ENCODE measurements at regions not wholly inside any gene's neighbourhood (a gene's known extent, or its start where the extent isn't known, plus 50 kb on each side); places are given as distances from the start of the nearest gene placed in this dataset.

- H3K9me3 Mint-ChIP-seq = peaks cover 20% of the 10 kb centered on the region
- H3K4me1 Mint-ChIP-seq (ENCODE audit: low read depth in 2 of 2) = no peaks in the 10 kb centered on the region
- no peak overlapping the region for H3K4me3 Mint-ChIP-seq
- no peak for ATAC-seq
- H3K27ac Mint-ChIP-seq = no peak overlapping the region
- peaks cover 8% of the 10 kb centered on the region for H3K36me3 Mint-ChIP-seq
- H3K27me3 Mint-ChIP-seq = no peaks in the 10 kb centered on the region
- DNase-seq (ENCODE audit: low spot score) = no peak
Measured at GRCh38 chr11:105334025-105334714, 194.6 kb upstream of the CARD18 start.

- no peaks in the 10 kb centered on the region for H3K4me1 Mint-ChIP-seq (ENCODE audit: low read depth in 2 of 2)
- peaks cover 8% of the 10 kb centered on the region for H3K36me3 Mint-ChIP-seq
- H3K4me3 Mint-ChIP-seq = no peak overlapping the region
- peaks cover 18% of the 10 kb centered on the region for H3K9me3 Mint-ChIP-seq
- DNase-seq (ENCODE audit: low spot score) (no peak), ATAC-seq (no peak)
- no peaks in the 10 kb centered on the region for H3K27me3 Mint-ChIP-seq
- H3K27ac Mint-ChIP-seq = no peak overlapping the region
Measured at GRCh38 chr11:105333153-105333552, 193.6 kb upstream of the CARD18 start.

DNA sequence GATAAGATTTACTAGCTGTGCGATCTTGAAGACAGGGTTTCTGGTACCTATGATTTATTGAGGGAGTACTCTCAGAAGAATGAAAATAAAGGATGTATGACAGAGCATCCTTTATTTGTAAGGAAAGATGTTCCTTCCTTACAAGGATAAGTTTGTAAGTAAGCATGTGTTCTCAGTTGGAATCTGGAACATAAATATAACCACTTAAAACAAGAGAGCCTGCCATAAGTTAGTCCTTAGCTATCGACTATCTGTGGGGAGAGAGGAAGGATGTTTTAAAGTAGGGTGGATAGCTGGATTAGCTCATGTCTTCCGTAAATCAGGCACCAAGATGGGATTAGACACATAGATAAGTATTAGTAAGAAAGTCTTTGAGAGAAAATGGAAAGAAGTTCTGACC, 192.6 kb upstream of the CARD18 start:
- Mint-ChIP-seq H3K4me1 (ENCODE audit: low read depth in 2 of 2) (no peaks in the 10 kb centered on the region), H3K9me3 (peaks cover 15% of the 10 kb centered on the region), H3K36me3 (peaks cover 8% of the 10 kb centered on the region), H3K4me3 (no peak overlapping the region), H3K27ac (no peak overlapping the region), H3K27me3 (no peaks in the 10 kb centered on the region)
- no peak for ATAC-seq
- no peak for DNase-seq (ENCODE audit: low spot score)

DNA sequence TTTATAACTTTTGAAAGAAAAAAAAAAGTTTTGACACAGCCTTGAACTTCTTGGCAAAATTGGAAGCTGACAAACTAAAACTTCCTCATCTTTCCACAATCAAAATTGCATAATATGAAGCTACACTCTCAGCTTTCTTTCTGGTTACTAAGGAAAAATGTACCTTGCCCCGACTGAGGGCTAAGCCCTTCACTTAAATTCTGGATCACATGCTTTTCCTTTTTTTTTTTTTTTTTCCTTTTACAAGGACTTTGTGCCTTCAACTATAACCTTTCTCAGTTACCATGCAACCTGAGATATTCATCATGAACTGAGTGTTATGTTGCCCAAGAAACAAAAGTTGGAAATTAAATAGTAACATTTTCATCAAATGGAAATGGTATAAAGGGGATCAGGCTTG, 188.5 kb upstream of the CARD18 start:
- Mint-ChIP-seq H3K36me3 (no peaks in the 10 kb centered on the region), H3K4me1 (ENCODE audit: low read depth in 2 of 2) (no peaks in the 10 kb centered on the region), H3K27ac (no peak overlapping the region), H3K9me3 (no peaks in the 10 kb centered on the region), H3K4me3 (no peak overlapping the region), H3K27me3 (no peaks in the 10 kb centered on the region)
- ATAC-seq (no peak), DNase-seq (ENCODE audit: low spot score) (no peak)

DNA sequence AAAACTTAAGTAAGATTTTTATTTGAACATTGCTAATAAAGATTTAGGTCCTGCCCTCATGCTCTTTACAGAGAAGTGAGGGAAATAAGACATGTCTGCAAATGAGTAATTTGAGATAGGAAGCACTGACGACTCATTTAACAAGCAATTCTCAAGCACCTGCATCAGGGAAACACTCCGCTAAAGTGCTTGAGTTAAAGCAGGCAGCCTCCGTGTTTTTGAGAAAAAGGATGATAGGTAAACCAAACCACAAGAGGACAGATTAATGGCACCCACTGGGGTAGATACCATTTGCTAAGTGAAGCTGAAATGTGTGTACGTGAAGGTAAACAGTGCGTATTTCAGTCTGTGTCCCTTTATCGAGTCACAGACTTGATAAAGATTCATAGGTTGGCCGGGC, 184.6 kb upstream of the CARD18 start:
- H3K4me3 Mint-ChIP-seq = no peak overlapping the region
- no peak overlapping the region for H3K27ac Mint-ChIP-seq
- H3K9me3 Mint-ChIP-seq = no peaks in the 10 kb centered on the region
- H3K4me1 Mint-ChIP-seq (ENCODE audit: low read depth in 2 of 2) = no peaks in the 10 kb centered on the region
- ATAC-seq (no peak), DNase-seq (ENCODE audit: low spot score) (no peak)
- H3K27me3 Mint-ChIP-seq = peaks cover 0 to 6% of the 10 kb centered on the region in 2 donors
- no peaks in the 10 kb centered on the region for H3K36me3 Mint-ChIP-seq

GRCh38 chr11:105321696-105322095, 182.1 kb upstream of the CARD18 start:
- DNase-seq (ENCODE audit: low spot score) (no peak), ATAC-seq (no peak)
- Mint-ChIP-seq H3K9me3 (no peaks in the 10 kb centered on the region), H3K27ac (no peak overlapping the region), H3K36me3 (no peaks in the 10 kb centered on the region), H3K27me3 (peaks cover 0 to 6% of the 10 kb centered on the region in 2 donors), H3K4me3 (no peak overlapping the region), H3K4me1 (ENCODE audit: low read depth in 2 of 2) (no peaks in the 10 kb centered on the region)

DNA sequence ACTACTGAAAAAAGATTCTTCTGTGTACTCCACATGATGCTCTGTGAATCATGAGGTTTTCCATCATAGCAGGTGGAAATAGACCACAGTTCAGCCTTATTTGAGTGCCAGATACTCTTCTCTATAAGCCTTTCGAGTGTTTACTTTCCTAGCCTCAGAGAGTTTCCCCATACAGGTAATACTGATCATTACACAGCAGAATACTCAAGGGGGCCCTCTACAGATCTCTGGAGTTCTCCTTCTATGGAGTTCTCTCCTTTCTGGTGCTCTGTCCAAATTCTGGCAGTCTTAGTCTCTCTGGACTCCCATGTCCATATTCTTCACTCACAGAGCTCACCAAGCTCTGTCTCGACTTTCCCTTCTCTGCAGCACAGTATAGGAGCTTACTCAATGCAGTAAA, 175.7 kb upstream of the CARD18 start:
- no peak overlapping the region for H3K27ac Mint-ChIP-seq
- DNase-seq (ENCODE audit: low spot score) (no peak), ATAC-seq (no peak)
- no peak overlapping the region for H3K4me3 Mint-ChIP-seq
- H3K9me3 Mint-ChIP-seq = no peaks in the 10 kb centered on the region
- H3K27me3 Mint-ChIP-seq = peaks cover 0 to 6% of the 10 kb centered on the region in 2 donors
- no peaks in the 10 kb centered on the region for H3K4me1 Mint-ChIP-seq (ENCODE audit: low read depth in 2 of 2)
- H3K36me3 Mint-ChIP-seq = no peaks in the 10 kb centered on the region

GRCh38 chr11:105312266-105312665, 172.7 kb upstream of the CARD18 start:
- Mint-ChIP-seq H3K4me3 (no peak overlapping the region), H3K27ac (no peak overlapping the region), H3K27me3 (no peaks in the 10 kb centered on the region), H3K9me3 (no peaks in the 10 kb centered on the region), H3K4me1 (ENCODE audit: low read depth in 2 of 2) (no peaks in the 10 kb centered on the region), H3K36me3 (no peaks in the 10 kb centered on the region)
- no peak for ATAC-seq
- DNase-seq (ENCODE audit: low spot score) = no peak

GRCh38 chr11:105298630-105299029, 159.1 kb upstream of the CARD18 start:
- Mint-ChIP-seq H3K9me3 (peaks cover 7% of the 10 kb centered on the region), H3K36me3 (no peaks in the 10 kb centered on the region), H3K4me1 (ENCODE audit: low read depth in 2 of 2) (no peaks in the 10 kb centered on the region), H3K4me3 (no peak overlapping the region), H3K27ac (no peak overlapping the region), H3K27me3 (no peaks in the 10 kb centered on the region)
- DNase-seq (ENCODE audit: low spot score) = no peak
- no peak for ATAC-seq

DNA sequence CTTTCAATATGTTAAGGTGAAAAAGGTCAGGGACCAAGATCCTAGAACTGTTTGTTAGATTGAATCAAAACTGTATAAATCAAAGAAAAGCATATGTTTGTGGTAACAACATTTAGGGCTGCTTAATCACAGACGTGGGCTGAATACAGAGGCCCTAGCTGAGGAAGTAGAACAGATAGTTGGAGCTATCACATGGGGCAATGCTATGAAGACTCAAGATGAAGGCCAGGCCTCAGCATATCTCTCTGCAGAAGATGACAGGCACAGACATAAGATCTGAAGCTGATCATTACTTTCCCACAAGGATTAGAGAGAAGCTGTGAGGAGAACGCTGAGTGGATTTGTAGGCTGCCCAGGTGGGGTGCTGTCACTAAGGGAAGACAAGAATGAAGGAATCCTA, 158.6 kb upstream of the CARD18 start:
- H3K4me1 Mint-ChIP-seq (ENCODE audit: low read depth in 2 of 2) = no peaks in the 10 kb centered on the region
- H3K27ac Mint-ChIP-seq = no peak overlapping the region
- H3K27me3 Mint-ChIP-seq = no peaks in the 10 kb centered on the region
- no peaks in the 10 kb centered on the region for H3K36me3 Mint-ChIP-seq
- H3K9me3 Mint-ChIP-seq = peaks cover 11% of the 10 kb centered on the region
- H3K4me3 Mint-ChIP-seq = no peak overlapping the region
- DNase-seq (ENCODE audit: low spot score) (no peak), ATAC-seq (no peak)

DNA sequence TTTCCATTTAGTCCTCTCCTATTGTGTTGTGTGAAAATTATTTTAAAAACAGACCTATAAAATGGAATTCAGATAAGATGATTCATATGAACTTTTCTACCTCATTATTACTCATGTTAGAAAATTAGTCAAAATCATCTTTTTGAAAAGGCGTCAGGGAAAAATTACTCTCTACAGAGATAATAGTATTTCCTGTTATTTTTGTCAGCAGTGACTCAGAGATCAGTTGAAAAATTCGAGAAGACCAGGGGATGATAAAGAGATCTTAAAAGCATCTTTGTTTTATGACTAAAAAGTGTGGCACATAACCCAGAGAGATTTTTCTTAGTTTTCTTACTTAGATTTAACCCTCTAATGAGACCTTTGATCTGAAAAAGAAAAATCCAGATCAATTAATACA, 157.9 kb upstream of the CARD18 start:
- no peak overlapping the region for H3K4me3 Mint-ChIP-seq
- H3K4me1 Mint-ChIP-seq (ENCODE audit: low read depth in 2 of 2) = no peaks in the 10 kb centered on the region
- ATAC-seq (no peak), DNase-seq (ENCODE audit: low spot score) (no peak)
- H3K27ac Mint-ChIP-seq = no peak overlapping the region
- peaks cover 9% of the 10 kb centered on the region for H3K9me3 Mint-ChIP-seq
- no peaks in the 10 kb centered on the region for H3K36me3 Mint-ChIP-seq
- H3K27me3 Mint-ChIP-seq = no peaks in the 10 kb centered on the region

DNA sequence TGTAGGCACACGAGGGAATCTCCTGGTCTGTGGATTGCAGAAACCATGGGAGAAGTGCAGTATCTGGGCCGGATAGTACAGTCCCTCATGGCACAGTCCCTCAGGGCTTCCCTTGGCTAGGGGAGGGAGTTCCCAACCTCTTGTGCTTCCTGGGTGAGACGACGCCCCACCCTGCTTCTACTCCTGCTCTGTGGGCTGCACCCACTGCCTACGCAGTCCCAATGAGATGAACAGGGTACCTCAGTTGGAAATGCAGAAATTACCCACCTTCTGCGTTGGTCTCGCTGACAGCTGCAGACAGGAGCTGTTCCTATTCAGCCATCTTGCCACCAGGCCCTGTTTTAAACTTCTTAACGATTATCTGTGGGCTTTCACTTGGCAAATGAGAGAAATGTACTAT, 157.2 kb upstream of the CARD18 start:
- Mint-ChIP-seq H3K36me3 (no peaks in the 10 kb centered on the region), H3K9me3 (peaks cover 9% of the 10 kb centered on the region), H3K4me1 (ENCODE audit: low read depth in 2 of 2) (no peaks in the 10 kb centered on the region), H3K4me3 (no peak overlapping the region), H3K27ac (no peak overlapping the region), H3K27me3 (no peaks in the 10 kb centered on the region)
- DNase-seq (ENCODE audit: low spot score) (no peak), ATAC-seq (no peak)

GRCh38 chr11:105296386-105296785, 156.8 kb upstream of the CARD18 start:
- H3K27me3 Mint-ChIP-seq = no peaks in the 10 kb centered on the region
- H3K4me1 Mint-ChIP-seq (ENCODE audit: low read depth in 2 of 2) = no peaks in the 10 kb centered on the region
- ATAC-seq = no peak
- no peak overlapping the region for H3K27ac Mint-ChIP-seq
- no peak for DNase-seq (ENCODE audit: low spot score)
- no peaks in the 10 kb centered on the region for H3K36me3 Mint-ChIP-seq
- no peak overlapping the region for H3K4me3 Mint-ChIP-seq
- H3K9me3 Mint-ChIP-seq = peaks cover 9% of the 10 kb centered on the region

- Mint-ChIP-seq H3K27ac (no peak overlapping the region), H3K36me3 (no peaks in the 10 kb centered on the region), H3K9me3 (peaks cover 3% of the 10 kb centered on the region), H3K4me1 (ENCODE audit: low read depth in 2 of 2) (no peaks in the 10 kb centered on the region), H3K27me3 (peaks cover 0 to 8% of the 10 kb centered on the region in 2 donors), H3K4me3 (no peak overlapping the region)
- ATAC-seq (no peak), DNase-seq (ENCODE audit: low spot score) (no peak)
Measured at GRCh38 chr11:105282658-105283057, 143.1 kb upstream of the CARD18 start.

GRCh38 chr11:105274631-105275030, 135.1 kb upstream of the CARD18 start:
- peaks cover 0 to 6% of the 10 kb centered on the region in 2 donors for H3K27me3 Mint-ChIP-seq
- DNase-seq (ENCODE audit: low spot score) (no peak), ATAC-seq (no peak)

More at GRCh38 chr11:105274631-105275030, 135.1 kb upstream of the CARD18 start:
- H3K4me3 Mint-ChIP-seq = no peak overlapping the region
- no peaks in the 10 kb centered on the region for H3K36me3 Mint-ChIP-seq
- H3K4me1 Mint-ChIP-seq (ENCODE audit: low read depth in 2 of 2) = no peaks in the 10 kb centered on the region
- no peaks in the 10 kb centered on the region for H3K9me3 Mint-ChIP-seq
- no peak overlapping the region for H3K27ac Mint-ChIP-seq

All from natural killer cell treated with Interleukin-12 subunit alpha and Interleukin-12 subunit beta and Interleukin-15 and Interleukin-18, amount 100 ng/mL, for 72 hours (primary cell).